GM20000 (cell line): ENCODE measurements at regions not wholly inside any gene's neighbourhood (a gene's known extent, or its start where the extent isn't known, plus 50 kb on each side); places are given as distances from the start of the nearest gene placed in this dataset.

Source experiments
- DNase-seq: peaks from one replicate; pipeline ENCODE4 v3.0.0; 2012; ENCODE audit warnings: low spot score
- CTCF ChIP-seq: IDR thresholded peaks from 2 replicates; pipeline ENCODE4 v1.5.1; 2012; ENCODE audit warnings: mild to moderate bottlenecking, control low read depth; ENCODE audit errors: extremely low read depth, missing control alignments

- no peak for TF ChIP-seq CTCF
- DNase-seq = no peak
Measured at GRCh38 chr1:116827607-116828105, 73.4 kb downstream of the CD2 start.

- no peak for TF ChIP-seq CTCF
- no peak for DNase-seq
Measured at GRCh38 chr1:116832308-116832931, 77.3 kb upstream of the PTGFRN start.

- no peak for TF ChIP-seq CTCF
- no peak for DNase-seq
Measured at GRCh38 chr1:116832932-116833578, 76.7 kb upstream of the PTGFRN start.

GRCh38 chr1:116833718-116834117 is 76.0 kb upstream of the PTGFRN start:
- no peak for DNase-seq
- TF ChIP-seq CTCF = no peak

- TF ChIP-seq CTCF = no peak
- no peak for DNase-seq
Measured at GRCh38 chr1:116834595-116834994, 75.1 kb upstream of the PTGFRN start.

GRCh38 chr1:116835161-116835560 is 74.6 kb upstream of the PTGFRN start:
- TF ChIP-seq CTCF = no peak
- no peak for DNase-seq

- TF ChIP-seq CTCF = no peak
- no peak for DNase-seq
Measured at GRCh38 chr1:116836099-116836498, 73.6 kb upstream of the PTGFRN start.
